ENCODE measurements at regions not wholly inside any gene's neighbourhood (a gene's known extent, or its start where the extent isn't known, plus 50 kb on each side); places are given as distances from the start of the nearest gene placed in this dataset.
"Not testable (repeated sequence)": the region's sequence is repeated elsewhere in the genome, so short reads cannot be mapped to it uniquely, and the experiment has no call there.

GRCh38 chrX:42432552-42432951, 345.4 kb downstream of the PPP1R2C start:
- no peak for DNase-seq

DNA sequence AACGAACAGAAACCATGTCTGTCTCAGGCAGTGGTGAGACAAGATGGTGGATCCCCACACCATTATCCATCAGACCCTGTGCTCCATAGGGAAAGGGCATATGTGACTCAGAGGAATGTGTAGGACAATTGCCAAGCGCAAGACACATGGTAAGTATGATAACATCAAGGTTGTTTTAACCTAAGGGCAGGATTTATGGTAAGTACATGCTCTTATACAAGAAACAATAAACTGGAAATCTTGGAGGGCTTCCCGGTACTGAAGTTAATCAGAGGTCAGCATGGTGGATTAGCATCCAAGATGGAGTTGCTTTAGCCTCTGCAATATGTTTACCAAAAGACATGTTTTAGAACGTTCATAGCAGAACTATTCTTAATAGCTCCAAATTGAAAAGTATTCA, 355.0 kb downstream of the PPP1R2C start:
- no peak for DNase-seq

DNA sequence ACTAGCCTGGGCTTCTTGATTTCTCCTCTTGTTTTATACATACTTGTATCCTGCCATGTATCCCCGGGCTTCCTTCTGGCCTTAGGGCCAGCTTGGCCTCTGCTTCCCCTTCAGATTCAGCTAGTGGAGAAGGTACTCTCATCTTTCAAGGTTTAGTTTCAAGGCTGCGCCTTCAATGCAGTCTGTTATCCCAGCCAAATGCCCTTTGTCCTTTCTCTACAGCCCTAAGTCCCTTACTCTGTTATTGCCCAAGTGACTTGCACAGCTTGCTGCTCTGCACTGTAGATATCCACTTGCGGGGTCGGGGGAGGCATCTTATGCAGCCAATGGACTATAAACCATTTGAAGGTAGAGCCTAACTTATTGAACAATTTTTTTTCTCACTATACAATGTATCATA, 357.5 kb downstream of the PPP1R2C start:
- DNase-seq = no peak

GRCh38 chrX:42415636-42416035, 362.3 kb downstream of the PPP1R2C start:
- DNase-seq = no peak

DNA sequence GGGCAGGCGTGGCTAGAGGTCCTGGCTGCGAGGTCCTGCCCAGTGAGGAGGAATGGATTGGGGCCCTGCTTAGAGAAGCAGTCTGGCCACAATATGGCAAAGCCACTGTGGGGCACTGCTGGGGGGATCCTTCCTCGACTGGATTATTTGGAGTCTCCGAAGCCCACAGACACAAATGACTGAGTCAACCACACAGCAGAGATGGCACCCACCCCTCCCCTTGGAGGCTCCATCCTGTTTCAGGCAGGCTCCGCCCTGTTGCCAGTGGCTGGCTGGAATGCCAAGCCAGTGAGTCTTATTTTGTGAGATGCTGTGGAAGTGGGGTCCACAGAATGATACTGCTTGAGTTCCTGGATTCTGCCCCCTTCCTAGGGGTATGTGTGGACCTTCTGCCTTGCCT, 363.9 kb downstream of the PPP1R2C start:
- no peak for DNase-seq

- DNase-seq = no peak
Observed at GRCh38 chrX:42399632-42400024, 378.3 kb downstream of the PPP1R2C start.

- no peak for DNase-seq
Observed at GRCh38 chrX:42398967-42399631, 378.9 kb downstream of the PPP1R2C start.

- DNase-seq = no peak
Observed at GRCh38 chrX:42396136-42396535, 381.8 kb downstream of the PPP1R2C start.

DNA sequence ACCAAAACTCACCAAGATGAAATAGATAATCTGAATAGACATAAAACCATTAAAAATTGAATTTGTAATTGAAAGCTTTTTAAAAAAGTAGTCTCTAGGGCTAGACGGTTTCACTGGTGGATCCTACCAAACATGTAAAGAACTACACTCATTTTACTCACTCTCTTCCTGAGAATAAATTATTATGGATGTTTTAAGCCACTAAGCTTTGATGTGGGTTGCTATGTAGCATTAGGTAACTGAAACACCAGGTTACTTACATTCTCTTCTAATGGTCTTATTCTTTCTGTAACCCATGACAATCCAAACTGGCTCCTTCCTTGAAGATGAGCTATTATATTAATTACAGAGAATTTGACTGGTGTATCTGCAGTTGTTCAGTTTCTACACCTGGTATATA, 385.1 kb downstream of the PPP1R2C start:
- no peak for DNase-seq

DNA sequence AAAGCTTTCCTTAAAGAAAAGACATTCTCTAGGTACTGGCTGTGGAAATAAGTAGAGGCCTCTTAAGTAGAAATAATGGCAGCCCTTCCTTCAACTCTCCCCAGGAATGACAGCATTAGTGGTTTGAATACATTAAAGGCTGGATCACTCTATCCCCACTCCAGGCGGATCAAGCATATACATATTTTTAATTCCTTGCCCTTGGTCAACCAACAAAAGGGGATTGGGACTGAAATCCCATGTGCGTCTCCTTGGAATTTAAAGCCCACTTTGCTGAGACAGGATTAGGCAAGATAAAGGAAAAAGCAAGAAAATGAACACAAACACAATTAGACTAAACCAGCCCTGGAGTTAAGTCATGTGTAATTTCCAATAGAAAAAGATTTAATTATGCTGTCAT, 391.3 kb downstream of the PPP1R2C start:
- no peak for DNase-seq

- DNase-seq = no peak
Observed at GRCh38 chrX:42385730-42386129, 392.2 kb downstream of the PPP1R2C start.

GRCh38 chrX:42384956-42385355, 393.0 kb downstream of the PPP1R2C start:
- DNase-seq = no peak

DNA sequence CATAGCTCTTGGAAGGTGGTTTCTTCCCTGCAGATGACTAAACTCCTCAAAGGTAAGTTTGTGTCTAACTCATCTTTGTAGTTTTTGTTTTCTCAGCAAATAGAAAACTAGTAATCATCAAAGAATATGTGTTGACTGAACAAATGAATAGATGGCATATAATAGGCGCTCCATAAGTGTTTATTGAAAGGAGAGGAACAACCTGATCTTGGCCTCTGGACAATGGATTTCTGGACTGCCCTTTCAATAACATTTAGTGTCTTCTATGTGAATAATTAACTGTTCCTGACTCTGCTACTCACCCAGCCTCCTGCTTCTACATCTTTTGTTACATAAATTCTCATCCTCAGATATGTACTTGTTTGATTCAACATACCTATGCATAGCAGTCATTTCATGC, 399.1 kb downstream of the PPP1R2C start:
- no peak for DNase-seq

DNA sequence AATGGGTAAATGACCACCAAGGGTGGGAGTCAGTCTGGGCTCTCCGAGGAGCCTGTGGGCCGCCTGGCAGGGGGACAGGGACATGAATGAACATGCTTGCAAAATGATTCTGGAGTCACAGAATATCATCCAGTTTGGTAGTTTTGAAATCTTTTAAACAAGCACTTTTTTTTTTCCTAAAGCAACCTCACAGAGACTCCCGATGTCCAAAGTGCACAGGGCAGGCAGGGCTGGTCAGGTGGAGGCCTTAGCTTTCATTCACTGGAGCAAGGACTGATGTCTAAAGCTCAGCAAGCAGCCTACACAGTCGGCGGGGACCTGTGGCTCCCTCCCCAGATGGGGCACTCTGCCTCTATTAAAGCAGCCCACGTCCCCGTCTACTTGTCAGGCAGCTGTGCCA, 402.9 kb downstream of the PPP1R2C start:
- DNase-seq = no peak

GRCh38 chrX:42366181-42366580, 411.8 kb downstream of the PPP1R2C start:
- DNase-seq = peak in 1 of 2 experiments; percentile 51

DNA sequence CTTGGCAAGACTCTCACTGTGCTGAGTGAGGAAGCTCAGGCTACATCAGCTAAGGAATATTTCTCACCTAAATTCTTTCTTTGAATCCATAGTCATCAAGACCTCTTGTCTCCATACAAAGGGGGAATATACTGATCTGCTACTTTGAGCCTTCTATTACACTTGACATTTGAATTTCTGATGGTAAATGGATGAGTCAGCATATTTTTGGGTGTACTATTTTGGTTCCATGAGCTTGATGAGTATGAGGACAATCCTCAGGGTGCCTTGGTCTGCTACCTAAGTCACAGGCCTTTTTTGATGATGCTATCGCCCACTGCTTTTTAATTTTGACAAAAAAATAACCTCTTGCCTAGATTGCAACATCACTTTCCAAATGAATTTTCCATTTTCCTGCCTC, 415.7 kb downstream of the PPP1R2C start:
- DNase-seq = no peak

GRCh38 chrX:42342981-42343380, 419.6 kb upstream of the CASK start:
- not testable (repeated sequence) for DNase-seq
